ENCODE measurements at regions not wholly inside any gene's neighbourhood (a gene's known extent, or its start where the extent isn't known, plus 50 kb on each side); places are given as distances from the start of the nearest gene placed in this dataset.

DNA sequence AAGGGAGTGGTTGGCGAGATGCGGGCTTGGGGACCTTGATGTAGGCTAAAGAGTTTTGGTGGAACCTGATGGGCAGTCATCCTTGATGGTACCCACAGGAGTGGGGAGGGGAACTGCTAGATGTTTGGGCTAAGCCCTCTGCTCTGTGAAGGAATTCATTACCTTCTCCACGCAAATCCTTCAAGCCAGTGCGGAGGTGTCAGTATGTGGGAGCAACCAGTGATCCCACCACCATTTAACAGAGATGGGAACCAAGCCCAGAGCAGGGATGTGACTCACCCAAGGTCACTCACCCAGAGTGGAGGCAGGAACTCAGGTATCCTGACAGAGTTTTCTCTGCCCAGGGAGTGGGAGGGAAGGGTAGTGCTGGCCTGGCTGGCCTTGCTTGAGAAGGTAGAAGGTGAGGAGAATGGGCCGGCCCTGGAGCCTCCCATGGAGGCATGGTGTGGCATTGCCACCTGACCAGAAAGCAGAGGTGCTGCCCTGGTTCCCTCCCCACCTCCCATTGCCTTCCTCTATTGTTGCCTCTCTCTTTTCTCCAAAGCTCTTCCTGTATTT is 51.2 kb upstream of the STUM start:
- DNase-seq (ENCODE audit: unreplicated experiment) = no peak
- H3K27ac Mint-ChIP-seq (ENCODE audit: low read depth, unreplicated experiment) = no peak overlapping the region
- TF ChIP-seq, protein P1, sequence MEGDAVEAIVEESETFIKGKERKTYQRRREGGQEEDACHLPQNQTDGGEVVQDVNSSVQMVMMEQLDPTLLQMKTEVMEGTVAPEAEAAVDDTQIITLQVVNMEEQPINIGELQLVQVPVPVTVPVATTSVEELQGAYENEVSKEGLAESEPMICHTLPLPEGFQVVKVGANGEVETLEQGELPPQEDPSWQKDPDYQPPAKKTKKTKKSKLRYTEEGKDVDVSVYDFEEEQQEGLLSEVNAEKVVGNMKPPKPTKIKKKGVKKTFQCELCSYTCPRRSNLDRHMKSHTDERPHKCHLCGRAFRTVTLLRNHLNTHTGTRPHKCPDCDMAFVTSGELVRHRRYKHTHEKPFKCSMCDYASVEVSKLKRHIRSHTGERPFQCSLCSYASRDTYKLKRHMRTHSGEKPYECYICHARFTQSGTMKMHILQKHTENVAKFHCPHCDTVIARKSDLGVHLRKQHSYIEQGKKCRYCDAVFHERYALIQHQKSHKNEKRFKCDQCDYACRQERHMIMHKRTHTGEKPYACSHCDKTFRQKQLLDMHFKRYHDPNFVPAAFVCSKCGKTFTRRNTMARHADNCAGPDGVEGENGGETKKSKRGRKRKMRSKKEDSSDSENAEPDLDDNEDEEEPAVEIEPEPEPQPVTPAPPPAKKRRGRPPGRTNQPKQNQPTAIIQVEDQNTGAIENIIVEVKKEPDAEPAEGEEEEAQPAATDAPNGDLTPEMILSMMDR (IDR thresholded peaks at IDR 0.05; ENCODE audit: unreplicated experiment) = no peak
- CTCF ChIA-PET = no interaction called here
- H3K4me1 Mint-ChIP-seq (ENCODE audit: insufficient read depth, unreplicated experiment) = peaks cover 10% of the 10 kb centered on the region
- H3K27me3 Mint-ChIP-seq (ENCODE audit: insufficient read depth, unreplicated experiment) = peaks cover 20% of the 10 kb centered on the region
- no peak overlapping the region for H3K4me3 Mint-ChIP-seq (ENCODE audit: unreplicated experiment)
- no peaks in the 10 kb centered on the region for H3K36me3 Mint-ChIP-seq (ENCODE audit: insufficient read depth, unreplicated experiment)
- intact Hi-C loops (cut with micrococcal nuclease) = no loop called here
- no TSS peak for BruUV-seq (replicated peaks)
- no peaks in the 10 kb centered on the region for H3K9me3 Mint-ChIP-seq (ENCODE audit: unreplicated experiment)
- POLR2A ChIA-PET = no interaction called here

GRCh38 chr1:226497991-226498639 is 50.4 kb upstream of the STUM start:
- ChIA-PET POLR2A (interaction anchor here (0.9 to 1.0 kb wide), 2 partner anchors 14 kb away, joined by 3 read pairs; no protein-coding TSS in a partner anchor), CTCF (interaction anchor here (0.5 kb wide), 1 partner anchor 53 kb away, joined by 5 read pairs; no protein-coding TSS in a partner anchor)
- H3K4me3 Mint-ChIP-seq (ENCODE audit: unreplicated experiment) = no peak overlapping the region
- H3K27me3 Mint-ChIP-seq (ENCODE audit: insufficient read depth, unreplicated experiment) = peaks cover 28% of the 10 kb centered on the region
- no TSS peak for BruUV-seq (replicated peaks)
- intact Hi-C loops (cut with micrococcal nuclease) = no loop called here
- H3K27ac Mint-ChIP-seq (ENCODE audit: low read depth, unreplicated experiment) = no peak overlapping the region
- no peaks in the 10 kb centered on the region for H3K36me3 Mint-ChIP-seq (ENCODE audit: insufficient read depth, unreplicated experiment)
- H3K4me1 Mint-ChIP-seq (ENCODE audit: insufficient read depth, unreplicated experiment) = peaks cover 10% of the 10 kb centered on the region
- TF ChIP-seq, protein P1 (IDR thresholded peaks at IDR 0.05; ENCODE audit: unreplicated experiment) = no peak
- no peaks in the 10 kb centered on the region for H3K9me3 Mint-ChIP-seq (ENCODE audit: unreplicated experiment)
- DNase-seq (ENCODE audit: unreplicated experiment) = no peak

GRCh38 chr1:226498640-226499008 is 49.9 kb upstream of the STUM start:
- TF ChIP-seq, protein P1 (IDR thresholded peaks at IDR 0.05; ENCODE audit: unreplicated experiment) = no peak
- H3K4me3 Mint-ChIP-seq (ENCODE audit: unreplicated experiment) = no peak overlapping the region
- peaks cover 10% of the 10 kb centered on the region for H3K4me1 Mint-ChIP-seq (ENCODE audit: insufficient read depth, unreplicated experiment)
- no peaks in the 10 kb centered on the region for H3K9me3 Mint-ChIP-seq (ENCODE audit: unreplicated experiment)
- ChIA-PET POLR2A (interaction anchor here (0.9 to 1.0 kb wide), 2 partner anchors 14 kb away, joined by 3 read pairs; no protein-coding TSS in a partner anchor), CTCF (interaction anchor here (0.5 kb wide), 1 partner anchor 52 kb away, joined by 5 read pairs; no protein-coding TSS in a partner anchor)
- BruUV-seq (replicated peaks) = no TSS peak
- no peak for DNase-seq (ENCODE audit: unreplicated experiment)
- intact Hi-C loops (cut with micrococcal nuclease) = no loop called here
- H3K27ac Mint-ChIP-seq (ENCODE audit: low read depth, unreplicated experiment) = no peak overlapping the region
- H3K36me3 Mint-ChIP-seq (ENCODE audit: insufficient read depth, unreplicated experiment) = no peaks in the 10 kb centered on the region
- peaks cover 33% of the 10 kb centered on the region for H3K27me3 Mint-ChIP-seq (ENCODE audit: insufficient read depth, unreplicated experiment)

Data from MCF 10A (cell line).